Activated naive CD4-positive, alpha-beta T cell treated with anti-CD3 and anti-CD28 coated beads for 36 hours (primary cell): ENCODE measurements at regions not wholly inside any gene's neighbourhood (a gene's known extent, or its start where the extent isn't known, plus 50 kb on each side); places are given as distances from the start of the nearest gene placed in this dataset.
"Not testable (repeated sequence)": the region's sequence is repeated elsewhere in the genome, so short reads cannot be mapped to it uniquely, and the experiment has no call there.

Source experiments
- CTCF ChIA-PET: fragments of 350-600 bp; sonication (Branson Sonifier 250); formaldehyde crosslinking; loops from one replicate; lab custom pipeline; 2021; ENCODE audit warnings: antibody characterized with exemption; lab: Charles Lee
- DNase-seq: peaks from one replicate; pipeline ENCODE4 v3.0.0-alpha.2; 2020
- H3K27ac Mint-ChIP-seq: one replicate; pipeline ENCODE4 v1.8.0; 2021; ENCODE audit warnings: mild to moderate bottlenecking, mixed read lengths
- H3K27me3 Mint-ChIP-seq: one replicate; pipeline ENCODE4 v1.8.0; 2021; ENCODE audit warnings: low read depth, mixed read lengths
- H3K36me3 Mint-ChIP-seq: one replicate; pipeline ENCODE4 v1.8.0; 2021; ENCODE audit warnings: low read depth, mixed read lengths
- H3K4me1 Mint-ChIP-seq: one replicate; pipeline ENCODE4 v1.8.0; 2021; ENCODE audit warnings: low read depth, mixed read lengths
- H3K4me3 Mint-ChIP-seq: one replicate; pipeline ENCODE4 v1.8.0; 2021; ENCODE audit warnings: mild to moderate bottlenecking, moderate library complexity, mixed read lengths
- H3K9me3 Mint-ChIP-seq: one replicate; pipeline ENCODE4 v1.8.0; 2021; ENCODE audit warnings: mixed read lengths
- intact Hi-C: fragments of 100-400 bp; cut with micrococcal nuclease; formaldehyde crosslinking; loops from one replicate; pipeline ENCODE4 v1.15.1; 2023

GRCh38 chr21:7943534-7943933, 2577.8 kb upstream of the TPTE start:
- intact Hi-C loops, CTCF ChIA-PET, H3K4me3 Mint-ChIP-seq, H3K4me1 Mint-ChIP-seq, DNase-seq, H3K27me3 Mint-ChIP-seq, H3K27ac Mint-ChIP-seq: not testable (repeated sequence)
- H3K36me3 Mint-ChIP-seq, result peaks cover 97% of the 10 kb centered on the region
- H3K9me3 Mint-ChIP-seq, result peaks cover 100% of the 10 kb centered on the region

GRCh38 chr21:7947422-7947821, 2574.0 kb upstream of the TPTE start:
- no peaks in the 10 kb centered on the region for H3K4me1 Mint-ChIP-seq
- peaks cover 98% of the 10 kb centered on the region for H3K36me3 Mint-ChIP-seq
- no peak for DNase-seq
- peaks cover 100% of the 10 kb centered on the region for H3K9me3 Mint-ChIP-seq
- no peaks in the 10 kb centered on the region for H3K27me3 Mint-ChIP-seq
- H3K4me3 Mint-ChIP-seq, result no peak overlapping the region
- CTCF ChIA-PET, result no interaction called here
- no peak overlapping the region for H3K27ac Mint-ChIP-seq
- intact Hi-C loops, result no loop called here

- Mint-ChIP-seq H3K9me3 (peaks cover 100% of the 10 kb centered on the region), H3K36me3 (peaks cover 98% of the 10 kb centered on the region)
- H3K4me3 Mint-ChIP-seq, intact Hi-C loops, H3K27me3 Mint-ChIP-seq, DNase-seq, CTCF ChIA-PET, H3K27ac Mint-ChIP-seq, H3K4me1 Mint-ChIP-seq: not testable (repeated sequence)
Observed at GRCh38 chr21:7948727-7949126, 2572.7 kb upstream of the TPTE start.

GRCh38 chr21:7949882-7950281, 2571.5 kb upstream of the TPTE start:
- H3K36me3 Mint-ChIP-seq, result peaks cover 97% of the 10 kb centered on the region
- H3K4me1 Mint-ChIP-seq, H3K27me3 Mint-ChIP-seq, intact Hi-C loops, CTCF ChIA-PET, H3K27ac Mint-ChIP-seq, H3K4me3 Mint-ChIP-seq, DNase-seq: not testable (repeated sequence)
- peaks cover 100% of the 10 kb centered on the region for H3K9me3 Mint-ChIP-seq

- H3K4me1 Mint-ChIP-seq, result no peaks in the 10 kb centered on the region
- intact Hi-C loops, result no loop called here
- CTCF ChIA-PET, result no interaction called here
- H3K4me3 Mint-ChIP-seq, result no peak overlapping the region
- no peak overlapping the region for H3K27ac Mint-ChIP-seq
- no peak for DNase-seq
- H3K27me3 Mint-ChIP-seq, result no peaks in the 10 kb centered on the region
- H3K36me3 Mint-ChIP-seq, result peaks cover 98% of the 10 kb centered on the region
- H3K9me3 Mint-ChIP-seq, result peaks cover 100% of the 10 kb centered on the region
Observed at GRCh38 chr21:7951854-7952519, 2569.4 kb upstream of the TPTE start.

- Mint-ChIP-seq H3K9me3 (peaks cover 100% of the 10 kb centered on the region), H3K4me3 (no peak overlapping the region), H3K36me3 (peaks cover 98% of the 10 kb centered on the region), H3K27me3 (no peaks in the 10 kb centered on the region), H3K27ac (no peak overlapping the region), H3K4me1 (no peaks in the 10 kb centered on the region)
- no peak for DNase-seq
- intact Hi-C loops, result no loop called here
- CTCF ChIA-PET, result no interaction called here
Observed at GRCh38 chr21:7952648-7953047, 2568.7 kb upstream of the TPTE start.

- peaks cover 99% of the 10 kb centered on the region for H3K9me3 Mint-ChIP-seq
- peaks cover 98% of the 10 kb centered on the region for H3K36me3 Mint-ChIP-seq
- CTCF ChIA-PET, result no interaction called here
Observed at GRCh38 chr21:7953058-7953457, 2568.3 kb upstream of the TPTE start.

GRCh38 chr21:7955358-7956073, 2565.9 kb upstream of the TPTE start:
- intact Hi-C loops, H3K4me1 Mint-ChIP-seq, H3K27me3 Mint-ChIP-seq, H3K4me3 Mint-ChIP-seq, H3K27ac Mint-ChIP-seq, CTCF ChIA-PET, DNase-seq: not testable (repeated sequence)
- peaks cover 89% of the 10 kb centered on the region for H3K9me3 Mint-ChIP-seq
- peaks cover 83% of the 10 kb centered on the region for H3K36me3 Mint-ChIP-seq

More at GRCh38 chr21:7953058-7953457, 2568.3 kb upstream of the TPTE start:
- Mint-ChIP-seq H3K27me3 (no peaks in the 10 kb centered on the region), H3K4me3 (no peak overlapping the region), H3K27ac (no peak overlapping the region), H3K4me1 (no peaks in the 10 kb centered on the region)
- intact Hi-C loops, result no loop called here
- DNase-seq, result no peak

GRCh38 chr21:7956074-7956452, 2565.3 kb upstream of the TPTE start:
- H3K27me3 Mint-ChIP-seq, H3K4me3 Mint-ChIP-seq, DNase-seq, H3K4me1 Mint-ChIP-seq, CTCF ChIA-PET, H3K27ac Mint-ChIP-seq, intact Hi-C loops: not testable (repeated sequence)
- peaks cover 89% of the 10 kb centered on the region for H3K9me3 Mint-ChIP-seq
- H3K36me3 Mint-ChIP-seq, result peaks cover 79% of the 10 kb centered on the region

GRCh38 chr21:7956998-7957712, 2564.2 kb upstream of the TPTE start:
- CTCF ChIA-PET, H3K4me1 Mint-ChIP-seq, intact Hi-C loops, H3K4me3 Mint-ChIP-seq, DNase-seq, H3K27ac Mint-ChIP-seq, H3K27me3 Mint-ChIP-seq: not testable (repeated sequence)
- Mint-ChIP-seq H3K9me3 (peaks cover 84% of the 10 kb centered on the region), H3K36me3 (peaks cover 70% of the 10 kb centered on the region)

- CTCF ChIA-PET, result no interaction called here
- no peak overlapping the region for H3K4me3 Mint-ChIP-seq
- H3K27ac Mint-ChIP-seq, result no peak overlapping the region
- intact Hi-C loops, result no loop called here
- H3K27me3 Mint-ChIP-seq, result no peaks in the 10 kb centered on the region
- no peaks in the 10 kb centered on the region for H3K4me1 Mint-ChIP-seq
- peaks cover 81% of the 10 kb centered on the region for H3K9me3 Mint-ChIP-seq
- H3K36me3 Mint-ChIP-seq, result peaks cover 68% of the 10 kb centered on the region
- no peak for DNase-seq
Observed at GRCh38 chr21:7957713-7958064, 2563.7 kb upstream of the TPTE start.
